HFFc6 (cell line): ENCODE measurements at regions not wholly inside any gene's neighbourhood (a gene's known extent, or its start where the extent isn't known, plus 50 kb on each side); places are given as distances from the start of the nearest gene placed in this dataset.

Experiments used
- DNase-seq: peaks from one replicate; pipeline ENCODE4 v3.0.0-alpha.2; 2018
- H3K27ac Mint-ChIP-seq: 2 replicates; pipeline ENCODE4 v1.8.0; 2020; ENCODE audit warnings: mild to moderate bottlenecking, mixed read lengths
- H3K27me3 Mint-ChIP-seq: 2 replicates; pipeline ENCODE4 v1.8.0; 2021; ENCODE audit warnings: mild to moderate bottlenecking, moderate library complexity, mixed read lengths; ENCODE audit not compliant: insufficient read depth
- H3K36me3 Mint-ChIP-seq: 2 replicates; pipeline ENCODE4 v1.8.0; 2021; ENCODE audit warnings: low read depth, mixed read lengths
- H3K4me1 Mint-ChIP-seq: 2 replicates; pipeline ENCODE4 v1.8.0; 2020; ENCODE audit warnings: low read depth, mixed read lengths
- H3K4me3 Mint-ChIP-seq: 2 replicates; pipeline ENCODE4 v1.8.0; 2020; ENCODE audit warnings: mild to moderate bottlenecking, moderate library complexity, mixed read lengths
- H3K9me3 Mint-ChIP-seq: 2 replicates; pipeline ENCODE4 v1.8.0; 2020; ENCODE audit warnings: mild to moderate bottlenecking, mixed read lengths
- CTCF ChIP-seq: fragments of 200-600 bp; sonication (generic); IDR thresholded peaks from 2 replicates; pipeline ENCODE4 v1.5.0; 2021; ENCODE audit warnings: antibody characterized with exemption, mild to moderate bottlenecking

DNA sequence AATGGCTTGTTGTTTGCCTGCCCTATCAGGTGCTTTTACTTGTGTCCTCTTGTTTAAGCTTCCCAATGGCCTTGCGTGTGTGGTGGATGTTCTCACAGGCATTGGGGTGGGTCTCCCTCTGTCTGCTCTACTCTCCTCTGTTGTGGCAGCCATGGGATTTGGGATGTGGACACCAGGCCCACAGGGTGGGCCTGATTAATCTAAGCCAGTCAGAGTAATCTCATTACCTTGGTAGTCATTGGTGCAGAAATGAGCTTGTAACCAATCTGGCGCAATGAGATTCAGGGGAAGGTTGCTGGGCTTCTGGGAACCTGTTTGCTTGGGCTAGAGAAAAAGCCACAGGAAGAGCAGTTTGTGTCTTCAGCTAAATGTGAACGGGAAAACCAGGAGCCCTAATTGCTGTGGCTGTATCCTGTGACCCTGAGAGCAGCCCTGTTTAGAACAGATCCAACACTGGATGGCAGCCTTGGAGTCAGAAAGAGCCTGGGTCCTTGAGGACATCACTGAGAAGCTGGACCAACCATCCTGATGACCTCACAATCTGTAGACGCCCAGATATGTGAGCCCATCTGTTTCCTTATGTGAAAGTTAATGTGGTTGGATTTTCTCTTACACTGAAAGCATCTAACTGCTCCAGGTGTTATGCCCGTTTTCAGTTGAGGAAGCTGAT is 157.3 kb upstream of the UBE2E1 start:
- peak; percentile 44 for DNase-seq
- Mint-ChIP-seq H3K27ac (0 out of 2 replicates have a peak overlapping the region, but pooled peaks have one; percentile 50), H3K27me3 (no peaks in the 10 kb centered on the region), H3K4me3 (no peak overlapping the region), H3K36me3 (no peaks in the 10 kb centered on the region), H3K9me3 (no peaks in the 10 kb centered on the region), H3K4me1 (peaks cover 42% of the 10 kb centered on the region)
- peak; percentile 36; the same call in 1 of the 2 replicates for TF ChIP-seq CTCF

- H3K36me3 Mint-ChIP-seq, result no peaks in the 10 kb centered on the region
- peaks cover 42% of the 10 kb centered on the region for H3K4me1 Mint-ChIP-seq
- no peaks in the 10 kb centered on the region for H3K9me3 Mint-ChIP-seq
- H3K27ac Mint-ChIP-seq, result peak overlapping the region; percentile 50; the same call in 1 of the 2 replicates
- no peak for DNase-seq
- H3K4me3 Mint-ChIP-seq, result no peak overlapping the region
- no peaks in the 10 kb centered on the region for H3K27me3 Mint-ChIP-seq
- TF ChIP-seq CTCF, result no peak
Observed at GRCh38 chr3:23648996-23649395, 156.8 kb upstream of the UBE2E1 start.

- Mint-ChIP-seq H3K4me3 (no peak overlapping the region), H3K27me3 (no peaks in the 10 kb centered on the region), H3K27ac (peak overlapping the region; percentile 50; the same call in 1 of the 2 replicates), H3K36me3 (peaks cover under 1% of the 10 kb centered on the region; the same call in 1 of the 2 replicates), H3K9me3 (no peaks in the 10 kb centered on the region), H3K4me1 (peaks cover 42% of the 10 kb centered on the region)
- no peak for DNase-seq
- no peak for TF ChIP-seq CTCF
Observed at GRCh38 chr3:23649448-23649847, 156.3 kb upstream of the UBE2E1 start.

- no peak for TF ChIP-seq CTCF
- H3K27ac Mint-ChIP-seq, result peak overlapping the region; percentile 92
- peaks cover 4% of the 10 kb centered on the region for H3K36me3 Mint-ChIP-seq
- H3K27me3 Mint-ChIP-seq, result no peaks in the 10 kb centered on the region
- DNase-seq, result peak; percentile 89
- peaks cover under 1% of the 10 kb centered on the region; the same call in 1 of the 2 replicates for H3K9me3 Mint-ChIP-seq
- H3K4me1 Mint-ChIP-seq, result peaks cover 42% of the 10 kb centered on the region
- peak overlapping the region; percentile 74 for H3K4me3 Mint-ChIP-seq
Observed at GRCh38 chr3:23650371-23651140, 155.2 kb upstream of the UBE2E1 start.

DNA sequence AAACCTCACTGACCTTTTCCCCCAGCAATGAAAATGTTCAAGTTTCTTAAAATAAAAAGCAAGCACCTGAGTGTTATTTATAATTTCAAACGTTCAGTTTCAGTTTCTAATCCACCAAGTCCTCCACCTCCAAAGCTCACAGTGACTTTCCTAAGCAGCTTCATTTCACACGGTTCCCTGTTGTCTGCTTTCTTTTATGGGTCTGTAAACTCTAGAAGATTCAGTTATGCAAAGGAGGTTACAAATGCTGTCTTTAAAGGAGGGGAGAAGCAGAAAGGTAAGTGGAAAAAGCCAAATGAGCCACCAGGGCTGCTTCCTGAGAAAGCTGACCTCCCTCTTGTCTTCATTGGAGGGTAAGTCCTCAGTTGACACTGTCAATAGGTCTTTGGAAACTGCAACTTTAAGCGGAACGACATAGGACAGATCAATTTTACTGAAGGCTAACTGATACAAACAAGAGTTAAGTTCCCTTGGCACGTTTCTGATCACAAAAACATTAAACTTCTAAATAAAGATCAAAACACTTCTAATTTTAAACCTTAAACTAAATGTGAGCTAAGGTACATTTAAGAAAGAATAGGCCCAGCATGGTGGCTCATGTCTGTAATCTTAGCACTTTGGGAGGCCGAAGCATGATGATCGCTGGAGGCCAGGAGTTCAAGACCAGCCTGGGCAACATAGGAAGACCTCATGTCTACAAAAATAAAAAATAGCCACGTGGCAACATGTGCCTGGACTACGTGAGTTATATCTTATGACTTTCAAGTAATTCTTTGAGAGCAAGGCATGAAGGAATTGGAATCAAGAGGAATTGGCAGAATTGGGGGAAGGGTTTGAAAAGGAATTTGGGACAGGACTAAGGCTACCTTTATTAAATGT is 151.9 kb upstream of the UBE2E1 start:
- no peak for TF ChIP-seq CTCF
- peaks cover 4% of the 10 kb centered on the region; the same call in 1 of the 2 replicates for H3K9me3 Mint-ChIP-seq
- peaks cover 8% of the 10 kb centered on the region for H3K36me3 Mint-ChIP-seq
- H3K27me3 Mint-ChIP-seq, result no peaks in the 10 kb centered on the region
- H3K27ac Mint-ChIP-seq, result no peak overlapping the region
- H3K4me1 Mint-ChIP-seq, result peaks cover 31% of the 10 kb centered on the region
- DNase-seq, result no peak
- H3K4me3 Mint-ChIP-seq, result no peak overlapping the region
